ENCODE measurements at regions not wholly inside any gene's neighbourhood (a gene's known extent, or its start where the extent isn't known, plus 50 kb on each side); places are given as distances from the start of the nearest gene placed in this dataset.

DNA sequence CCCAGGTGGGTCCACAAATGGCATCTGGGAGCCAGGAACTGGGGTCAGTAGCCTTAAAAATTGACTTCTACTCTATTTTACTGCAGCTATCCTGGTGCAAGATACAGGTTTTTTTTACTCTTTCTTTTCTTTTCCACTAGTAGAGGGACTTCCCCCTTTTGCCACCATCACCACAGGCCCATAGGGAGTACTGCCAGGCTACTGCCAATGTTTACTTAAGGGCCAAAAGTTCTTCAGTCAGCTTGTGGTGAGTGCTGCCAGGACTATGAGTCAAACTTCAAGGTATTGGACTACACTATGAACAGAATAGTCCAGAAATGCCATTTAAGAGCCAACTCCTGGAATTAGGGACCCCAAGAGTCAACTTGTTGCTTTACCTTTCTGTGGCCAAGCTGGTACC is 94.7 kb downstream of the EDA2R start:
- DNase-seq (ENCODE audit: low read depth) = peak; percentile 7
- TF ChIP-seq, protein P1, sequence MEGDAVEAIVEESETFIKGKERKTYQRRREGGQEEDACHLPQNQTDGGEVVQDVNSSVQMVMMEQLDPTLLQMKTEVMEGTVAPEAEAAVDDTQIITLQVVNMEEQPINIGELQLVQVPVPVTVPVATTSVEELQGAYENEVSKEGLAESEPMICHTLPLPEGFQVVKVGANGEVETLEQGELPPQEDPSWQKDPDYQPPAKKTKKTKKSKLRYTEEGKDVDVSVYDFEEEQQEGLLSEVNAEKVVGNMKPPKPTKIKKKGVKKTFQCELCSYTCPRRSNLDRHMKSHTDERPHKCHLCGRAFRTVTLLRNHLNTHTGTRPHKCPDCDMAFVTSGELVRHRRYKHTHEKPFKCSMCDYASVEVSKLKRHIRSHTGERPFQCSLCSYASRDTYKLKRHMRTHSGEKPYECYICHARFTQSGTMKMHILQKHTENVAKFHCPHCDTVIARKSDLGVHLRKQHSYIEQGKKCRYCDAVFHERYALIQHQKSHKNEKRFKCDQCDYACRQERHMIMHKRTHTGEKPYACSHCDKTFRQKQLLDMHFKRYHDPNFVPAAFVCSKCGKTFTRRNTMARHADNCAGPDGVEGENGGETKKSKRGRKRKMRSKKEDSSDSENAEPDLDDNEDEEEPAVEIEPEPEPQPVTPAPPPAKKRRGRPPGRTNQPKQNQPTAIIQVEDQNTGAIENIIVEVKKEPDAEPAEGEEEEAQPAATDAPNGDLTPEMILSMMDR (IDR thresholded peaks at IDR 0.05; ENCODE audit: low read depth, low read length) = no peak
- TF ChIP-seq POLR2A (IDR thresholded peaks at IDR 0.05; ENCODE audit: extremely low read depth, insufficient read length) (no peak), MYC (IDR thresholded peaks at IDR 0.05; ENCODE audit: low read depth, low read length) (no peak)
- TF ChIP-seq, protein P2, sequence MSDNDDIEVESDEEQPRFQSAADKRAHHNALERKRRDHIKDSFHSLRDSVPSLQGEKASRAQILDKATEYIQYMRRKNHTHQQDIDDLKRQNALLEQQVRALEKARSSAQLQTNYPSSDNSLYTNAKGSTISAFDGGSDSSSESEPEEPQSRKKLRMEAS (IDR thresholded peaks at IDR 0.05; ENCODE audit: low read depth, low read length) = no peak
- H3K4me3 ChIP-seq (ENCODE audit: low read depth, low read length) = no peak overlapping the region

DNA sequence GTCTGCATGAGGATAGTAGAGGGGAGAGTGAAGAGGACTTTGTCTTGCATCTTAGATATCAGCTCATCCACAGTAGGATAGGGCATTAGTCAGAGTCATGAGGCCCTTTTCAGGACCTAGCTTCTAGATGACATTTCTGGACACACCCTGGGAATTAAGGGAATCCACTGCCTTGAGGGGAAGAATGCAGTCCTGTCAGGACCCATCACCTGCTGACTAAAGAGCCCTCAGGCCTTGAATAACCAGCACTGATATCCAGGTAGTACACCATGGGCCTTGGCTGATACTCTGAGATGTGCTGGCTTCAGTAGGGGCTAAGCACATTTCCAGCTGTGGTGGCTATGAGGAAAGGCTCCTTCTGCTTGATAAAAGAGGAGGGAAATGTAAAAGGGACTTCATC is 134.4 kb downstream of the EDA2R start:
- TF ChIP-seq MYC (IDR thresholded peaks at IDR 0.05; ENCODE audit: low read depth, low read length) (no peak), POLR2A (IDR thresholded peaks at IDR 0.05; ENCODE audit: extremely low read depth, insufficient read length) (no peak)
- TF ChIP-seq, protein P1 (IDR thresholded peaks at IDR 0.05; ENCODE audit: low read depth, low read length) = no peak
- TF ChIP-seq, protein P2 (IDR thresholded peaks at IDR 0.05; ENCODE audit: low read depth, low read length) = no peak
- no peak for DNase-seq (ENCODE audit: low read depth)
- H3K4me3 ChIP-seq (ENCODE audit: low read depth, low read length) = no peak overlapping the region

DNA sequence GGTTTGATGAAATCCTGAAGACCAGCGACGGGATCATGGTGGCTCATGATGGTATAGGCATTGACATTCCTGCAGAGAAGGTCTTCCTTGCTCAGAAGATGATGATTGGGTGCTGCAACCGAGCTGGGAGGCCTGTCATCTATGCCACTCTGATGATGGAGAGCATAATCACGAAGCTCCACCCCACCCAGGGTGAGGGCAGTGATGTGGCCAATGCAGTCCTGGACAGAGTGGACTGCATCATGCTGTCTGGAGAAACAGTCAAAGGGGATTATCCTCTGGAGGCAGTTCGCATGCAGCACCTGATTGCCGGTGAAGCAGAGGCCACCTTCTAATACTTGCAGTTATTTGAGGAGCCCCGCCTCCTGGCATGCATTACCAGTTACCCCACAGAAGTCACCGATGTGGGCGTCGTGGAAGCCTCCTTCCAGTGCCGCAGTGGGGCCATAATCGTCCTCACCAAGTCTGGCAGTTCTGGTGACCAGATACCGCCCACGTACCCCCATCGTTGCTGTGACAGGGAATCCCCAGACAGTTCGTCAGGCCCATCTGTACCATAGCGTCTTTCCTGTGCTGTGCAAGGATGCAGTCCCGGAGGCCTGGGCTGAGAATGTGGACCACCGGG is 140.1 kb downstream of the EDA2R start:
- no peak for DNase-seq (ENCODE audit: low read depth)
- no peak overlapping the region for H3K4me3 ChIP-seq (ENCODE audit: low read depth, low read length)
- no peak for TF ChIP-seq MYC (IDR thresholded peaks at IDR 0.05; ENCODE audit: low read depth, low read length)
- no peak for TF ChIP-seq POLR2A (IDR thresholded peaks at IDR 0.05; ENCODE audit: extremely low read depth, insufficient read length)
- TF ChIP-seq, protein P1 (IDR thresholded peaks at IDR 0.05; ENCODE audit: low read depth, low read length) = no peak
- TF ChIP-seq, protein P2 (IDR thresholded peaks at IDR 0.05; ENCODE audit: low read depth, low read length) = no peak

DNA sequence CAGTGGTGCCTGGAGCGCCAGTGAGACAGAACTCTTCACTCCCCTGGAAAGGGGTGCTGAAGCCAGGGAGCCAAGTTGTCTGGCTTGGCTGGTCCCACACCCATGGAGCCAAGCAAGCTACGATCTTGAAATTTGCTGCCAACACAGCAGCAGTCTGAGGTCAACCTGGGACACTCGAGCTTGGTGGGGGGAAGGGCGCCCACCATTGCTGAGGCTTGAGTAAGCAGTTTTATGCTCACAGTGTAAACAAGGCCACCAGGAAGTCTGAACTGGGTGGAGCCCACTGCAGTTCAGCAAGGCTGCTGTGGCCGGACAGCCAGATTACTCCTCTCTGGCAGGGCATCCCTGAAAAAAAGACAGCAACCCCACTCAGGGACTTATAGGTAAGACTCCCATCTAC is 149.5 kb downstream of the EDA2R start:
- DNase-seq (ENCODE audit: low read depth) = no peak
- TF ChIP-seq MYC (IDR thresholded peaks at IDR 0.05; ENCODE audit: low read depth, low read length) = no peak
- TF ChIP-seq POLR2A (IDR thresholded peaks at IDR 0.05; ENCODE audit: extremely low read depth, insufficient read length) = no peak
- TF ChIP-seq, protein P2 (IDR thresholded peaks at IDR 0.05; ENCODE audit: low read depth, low read length) = no peak
- TF ChIP-seq, protein P1 (IDR thresholded peaks at IDR 0.05; ENCODE audit: low read depth, low read length) = no peak
- H3K4me3 ChIP-seq (ENCODE audit: low read depth, low read length) = no peak overlapping the region
